ENCODE measurements at regions not wholly inside any gene's neighbourhood (a gene's known extent, or its start where the extent isn't known, plus 50 kb on each side); places are given as distances from the start of the nearest gene placed in this dataset.

- DNase-seq (ENCODE audit: low read depth) = no peak
- no peak for TF ChIP-seq CTCF (IDR thresholded peaks at IDR 0.05; ENCODE audit: low read length, missing control alignments)
- H3K4me3 ChIP-seq (replicated peaks; ENCODE audit: low read depth, low read length) = no peak overlapping the region
These were observed 165.4 kb upstream of the SLC1A4 start for GRCh38 chr2:64823794-64824193.

- no peak for TF ChIP-seq CTCF (IDR thresholded peaks at IDR 0.05; ENCODE audit: low read length, missing control alignments)
- DNase-seq (ENCODE audit: low read depth) = peak; percentile 12
- H3K4me3 ChIP-seq (replicated peaks; ENCODE audit: low read depth, low read length) = no peak overlapping the region
These were observed 163.2 kb upstream of the SLC1A4 start for GRCh38 chr2:64825831-64826491.

- no peak overlapping the region for H3K4me3 ChIP-seq (replicated peaks; ENCODE audit: low read depth, low read length)
- DNase-seq (ENCODE audit: low read depth) = no peak
- TF ChIP-seq CTCF (IDR thresholded peaks at IDR 0.05; ENCODE audit: low read length, missing control alignments) = no peak
These were observed 162.5 kb upstream of the SLC1A4 start for GRCh38 chr2:64826703-64827102.

- no peak for TF ChIP-seq CTCF (IDR thresholded peaks at IDR 0.05; ENCODE audit: low read length, missing control alignments)
- no peak overlapping the region for H3K4me3 ChIP-seq (replicated peaks; ENCODE audit: low read depth, low read length)
- DNase-seq (ENCODE audit: low read depth) = no peak
These were observed 160.9 kb upstream of the SLC1A4 start for GRCh38 chr2:64828261-64828660.

- TF ChIP-seq CTCF (IDR thresholded peaks at IDR 0.05; ENCODE audit: low read length, missing control alignments) = no peak
- no peak for DNase-seq (ENCODE audit: low read depth)
- no peak overlapping the region for H3K4me3 ChIP-seq (replicated peaks; ENCODE audit: low read depth, low read length)
These were observed 159.7 kb upstream of the SLC1A4 start for GRCh38 chr2:64829525-64829924.

- DNase-seq (ENCODE audit: low read depth) = peak; percentile 93
- H3K4me3 ChIP-seq (replicated peaks; ENCODE audit: low read depth, low read length) = no peak overlapping the region
- peak; percentile 96 for TF ChIP-seq CTCF (IDR thresholded peaks at IDR 0.05; ENCODE audit: low read length, missing control alignments)
These were observed 157.8 kb upstream of the SLC1A4 start for GRCh38 chr2:64831134-64831976.

Measured in fibroblast of pulmonary artery (primary cell).